HG03025 (cell line): ENCODE measurements at regions not wholly inside any gene's neighbourhood (a gene's known extent, or its start where the extent isn't known, plus 50 kb on each side); places are given as distances from the start of the nearest gene placed in this dataset.

Experiments used
- ATAC-seq: cut with Tn5 transposase; IDR thresholded peaks from one replicate; pipeline ENCODE4 v1.9.1; 2021; ENCODE audit warnings: mild to moderate bottlenecking, moderate library complexity; ENCODE audit not compliant: unreplicated experiment, low FRiP score

DNA sequence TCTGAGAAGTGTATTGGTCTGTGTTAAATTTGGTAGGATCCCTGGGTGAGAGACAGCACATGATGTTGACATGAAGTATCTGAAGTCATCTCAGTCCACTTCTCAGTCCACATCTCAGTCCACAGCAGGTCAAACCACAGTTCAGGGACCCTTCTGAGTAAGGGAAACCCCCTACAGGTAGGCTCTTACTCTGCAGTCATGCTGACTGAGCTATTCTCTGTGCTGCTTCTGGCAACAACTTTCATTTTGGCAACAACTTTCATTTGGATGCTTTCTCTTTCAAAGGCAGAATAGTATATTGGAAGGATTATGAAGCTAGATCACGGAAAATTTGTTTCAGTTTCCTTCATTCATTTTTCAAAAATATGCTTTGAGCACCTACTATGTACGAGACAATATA is 178.2 kb upstream of the GOLIM4 start:
- peak; percentile 80 for ATAC-seq

DNA sequence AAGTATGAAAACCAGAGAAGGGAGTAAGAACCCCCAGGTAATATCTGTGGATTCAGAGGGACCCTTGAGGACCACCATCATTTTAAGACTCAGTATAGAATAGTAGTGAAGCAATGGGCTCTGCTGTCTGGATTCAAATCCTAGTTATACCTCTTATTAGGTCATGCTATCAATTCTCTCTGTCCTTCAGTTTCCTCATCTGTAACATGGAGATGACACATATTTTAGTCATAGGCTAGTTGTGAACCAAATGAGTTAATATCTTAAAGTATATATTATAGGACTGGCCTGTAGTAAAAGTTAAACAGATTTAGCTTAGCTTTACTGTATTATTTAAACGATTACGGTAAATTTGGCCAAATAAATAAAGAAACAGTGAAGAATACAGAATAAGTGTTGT is 177.3 kb upstream of the GOLIM4 start:
- no peak for ATAC-seq

DNA sequence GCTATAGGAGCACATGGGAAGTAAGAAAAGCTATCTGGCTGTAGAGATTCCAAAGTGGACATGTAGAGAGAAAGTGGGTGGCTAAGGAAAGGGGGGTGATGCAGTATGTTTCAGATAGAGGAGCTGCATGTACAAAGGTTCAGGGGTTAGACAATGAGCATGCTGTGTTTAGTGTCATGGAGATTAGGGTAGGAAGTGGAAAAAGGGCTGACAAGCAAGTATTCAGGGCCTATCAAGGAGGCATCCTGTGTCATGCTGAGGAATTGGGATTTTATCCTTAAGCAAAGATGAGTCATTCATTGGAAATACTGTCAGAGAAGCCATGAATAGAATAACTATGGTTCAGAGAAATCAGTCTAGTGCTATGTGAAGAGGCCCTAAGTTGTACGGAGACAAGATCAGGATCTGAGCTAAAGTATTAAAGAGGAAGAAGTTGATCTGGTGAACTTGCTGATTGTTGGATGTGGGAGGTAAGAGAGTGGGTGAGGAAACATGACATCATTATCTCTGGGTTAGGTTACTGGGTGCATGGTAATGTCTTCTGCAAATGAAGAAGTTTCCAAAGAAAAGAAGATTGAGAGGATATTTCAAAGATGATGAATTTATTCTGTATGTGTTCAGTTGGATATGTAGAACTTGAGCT is 176.7 kb upstream of the GOLIM4 start:
- ATAC-seq = no peak

DNA sequence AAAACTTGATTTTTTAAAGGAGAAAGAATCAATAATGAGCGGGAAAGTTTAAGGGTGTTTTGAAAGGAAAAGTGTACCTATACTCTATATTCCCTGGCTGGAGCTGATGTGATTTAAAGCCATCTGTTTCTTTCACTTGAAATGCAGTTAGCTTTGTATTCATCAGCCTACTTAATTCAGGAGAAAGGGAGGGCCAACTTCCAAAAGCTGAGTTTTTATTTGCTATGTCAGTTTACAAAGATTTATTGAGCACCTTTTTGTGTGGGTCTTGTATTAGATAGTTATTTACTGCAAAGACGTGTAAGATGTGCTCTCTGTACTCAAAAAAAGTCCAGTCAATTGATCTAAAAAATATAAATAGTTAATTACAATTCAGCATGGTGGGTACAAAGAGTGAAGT is 176.2 kb upstream of the GOLIM4 start:
- ATAC-seq = no peak

DNA sequence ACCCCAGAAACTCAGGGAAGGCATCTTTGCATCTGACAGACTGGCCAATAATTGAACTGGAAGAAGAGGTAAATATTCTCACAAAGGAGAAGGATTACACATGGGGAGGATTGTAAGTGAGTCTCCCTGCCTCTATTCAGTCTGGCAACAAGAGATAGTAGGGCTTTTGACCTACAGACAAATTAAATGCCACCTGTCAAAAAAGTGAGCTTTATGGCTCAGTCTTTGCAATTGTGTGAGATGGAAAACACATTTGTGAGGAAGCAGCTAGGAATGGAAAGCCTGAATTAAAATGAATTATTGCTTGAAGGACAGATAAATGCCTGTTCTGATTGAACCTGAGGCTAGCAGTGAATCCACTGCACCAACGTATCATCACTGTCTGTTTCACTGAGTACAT is 173.3 kb upstream of the GOLIM4 start:
- no peak for ATAC-seq

DNA sequence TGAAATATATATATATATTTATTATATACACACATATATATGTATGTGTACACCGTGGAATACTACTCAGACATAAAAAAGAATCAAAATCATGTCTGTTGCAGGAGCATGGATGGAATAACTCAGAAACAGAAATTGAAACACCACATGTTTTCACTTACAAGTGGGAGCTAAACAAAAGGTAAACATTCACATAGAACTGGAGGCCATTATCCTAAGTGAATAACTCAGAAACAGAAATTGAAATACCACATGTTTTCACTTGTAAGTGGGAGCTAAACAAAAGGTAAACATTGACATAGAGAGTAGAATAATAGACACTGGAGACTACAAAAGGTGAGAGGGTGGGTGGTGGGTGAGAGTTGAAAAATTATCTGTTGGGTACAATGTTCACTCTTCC is 171.5 kb upstream of the GOLIM4 start:
- peak; percentile 62 for ATAC-seq

DNA sequence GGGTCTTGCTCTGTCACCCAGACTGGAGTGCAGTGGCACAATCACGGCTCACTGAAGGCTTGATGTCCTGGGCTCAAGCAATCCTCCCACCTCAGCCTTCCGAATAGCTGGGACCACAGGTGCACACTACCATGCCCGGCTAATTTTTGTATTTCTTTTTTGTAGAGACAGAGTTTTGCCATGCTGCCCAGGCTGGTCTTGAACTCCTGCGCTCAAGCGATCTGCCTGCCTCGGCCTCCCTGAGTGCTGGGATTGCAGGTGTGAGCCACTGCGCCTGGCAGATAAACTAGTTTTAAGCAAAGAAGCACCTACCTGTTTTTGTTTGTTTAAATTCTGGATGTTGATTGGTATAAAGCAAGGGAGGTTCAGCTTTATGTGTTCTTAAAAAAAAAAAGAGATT is 170.6 kb upstream of the GOLIM4 start:
- no peak for ATAC-seq

DNA sequence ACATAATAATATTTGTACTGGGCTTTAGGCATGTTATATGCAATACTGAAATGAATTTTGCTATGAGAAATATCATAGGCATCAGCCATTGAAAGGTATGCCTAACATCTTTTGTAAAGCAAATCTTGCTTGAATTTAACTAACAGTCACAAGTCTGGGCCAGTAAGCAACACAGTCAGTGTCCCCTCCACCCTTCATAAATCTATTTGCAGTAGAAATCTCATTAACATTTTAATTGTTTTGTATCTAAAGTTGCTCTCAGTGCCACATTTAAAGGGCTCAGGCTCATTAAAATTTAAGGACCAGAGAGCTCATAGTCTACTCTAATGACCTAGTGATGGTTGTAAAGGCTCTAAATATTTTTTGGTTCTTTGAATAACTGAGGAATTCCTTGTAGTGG is 167.2 kb upstream of the GOLIM4 start:
- ATAC-seq = no peak

DNA sequence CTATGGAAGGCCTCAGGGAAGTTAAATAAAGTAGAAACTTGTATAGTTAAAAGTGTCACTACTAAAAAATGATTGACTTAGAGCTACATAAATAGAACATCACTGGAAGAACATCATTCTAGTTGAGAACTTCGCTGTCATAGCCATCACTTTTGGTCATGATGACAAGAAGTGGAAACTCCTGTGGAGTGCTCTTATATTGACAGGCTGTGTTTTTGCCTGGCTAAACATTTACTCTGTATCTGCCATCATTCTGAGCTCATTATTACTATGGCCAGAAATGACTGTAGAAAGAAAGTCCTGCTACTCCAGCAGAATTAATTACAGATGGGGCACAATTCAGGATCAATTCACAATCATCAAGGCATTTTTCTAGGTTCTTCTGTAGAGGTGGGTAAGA is 165.1 kb upstream of the GOLIM4 start:
- no peak for ATAC-seq

DNA sequence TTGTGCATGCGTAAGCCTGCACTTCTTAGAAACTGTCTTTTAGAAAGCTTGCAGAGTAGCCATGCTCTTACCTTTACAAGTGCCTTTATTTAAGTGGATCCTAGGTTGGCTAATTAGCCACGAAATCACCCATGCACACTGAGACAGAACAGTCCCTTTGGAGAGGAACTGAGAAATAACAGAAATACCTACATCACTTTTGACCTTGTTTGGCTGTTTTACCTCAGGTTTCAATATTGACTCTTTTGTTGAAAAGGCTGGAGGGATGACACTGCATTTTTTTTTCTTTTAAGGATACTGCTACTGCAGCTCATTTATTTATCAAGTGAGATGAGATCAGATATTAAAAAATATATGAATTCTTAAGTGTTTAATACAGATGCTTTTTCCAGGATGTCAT is 155.6 kb upstream of the GOLIM4 start:
- ATAC-seq = peak; percentile 47

DNA sequence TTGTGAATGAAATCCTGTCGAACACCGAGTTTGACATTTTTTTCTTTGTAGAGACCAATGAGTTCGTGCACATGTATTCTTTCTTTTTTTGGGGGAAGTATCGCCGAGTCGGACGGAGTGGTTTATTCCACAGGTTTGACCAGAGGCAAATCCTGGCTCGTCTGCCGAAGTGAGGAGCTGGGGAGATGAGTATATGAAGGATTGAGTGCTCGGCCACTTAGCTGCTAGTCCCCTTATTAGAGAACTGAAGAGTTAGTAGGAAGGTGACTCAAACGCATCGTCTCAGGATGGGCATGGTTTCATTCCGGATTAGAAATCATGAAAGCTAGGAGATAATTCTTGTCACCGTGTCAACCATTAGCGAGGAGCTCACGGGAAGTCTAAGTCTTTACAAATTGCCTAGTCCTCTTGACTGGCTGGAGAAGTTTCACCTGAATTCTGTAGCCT is 154.7 kb upstream of the GOLIM4 start:
- peak; percentile 24 for ATAC-seq

DNA sequence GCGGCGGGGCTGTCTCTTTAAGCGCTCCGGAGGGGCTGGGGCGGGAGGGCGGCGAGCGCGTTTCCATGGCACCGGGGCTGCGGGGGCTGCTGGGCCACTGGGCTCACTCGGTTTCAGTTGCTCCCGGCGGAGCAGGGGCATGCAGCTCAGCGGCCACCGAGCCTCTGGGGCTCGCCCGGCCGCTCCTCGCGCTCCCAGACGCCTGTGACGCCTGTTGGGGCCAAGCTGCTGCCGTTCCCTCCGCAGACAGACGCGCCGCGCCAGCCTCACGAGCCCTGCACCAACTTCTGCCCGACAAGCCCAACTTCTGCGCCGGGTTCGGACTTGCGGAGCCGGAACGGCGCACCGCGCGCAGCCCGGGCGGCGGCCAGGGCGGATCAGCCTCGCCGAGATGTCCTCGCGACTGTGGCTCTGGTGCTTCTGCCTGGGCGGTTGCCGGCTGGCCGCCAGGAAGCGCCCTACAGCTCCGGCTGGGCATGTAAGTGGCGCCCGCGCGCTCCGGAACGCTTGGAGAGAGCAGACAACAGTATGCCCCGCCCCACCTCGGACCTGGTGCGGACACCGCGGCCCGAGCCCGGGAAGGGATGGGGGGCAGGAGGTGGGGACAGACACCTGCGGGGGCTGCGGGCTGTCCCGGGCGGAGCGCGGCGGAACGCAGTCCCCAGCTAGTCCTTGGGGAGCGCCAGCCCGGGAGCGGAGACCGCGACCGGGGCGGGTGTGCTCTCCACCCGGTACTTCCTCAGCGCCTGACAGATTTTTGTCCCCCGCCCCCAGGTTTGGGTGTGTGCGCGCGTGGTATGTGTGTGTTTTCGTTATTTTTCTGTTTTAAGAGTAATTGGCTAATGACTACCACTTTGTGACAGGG is 154.1 kb upstream of the GOLIM4 start:
- peak; percentile 65 for ATAC-seq

DNA sequence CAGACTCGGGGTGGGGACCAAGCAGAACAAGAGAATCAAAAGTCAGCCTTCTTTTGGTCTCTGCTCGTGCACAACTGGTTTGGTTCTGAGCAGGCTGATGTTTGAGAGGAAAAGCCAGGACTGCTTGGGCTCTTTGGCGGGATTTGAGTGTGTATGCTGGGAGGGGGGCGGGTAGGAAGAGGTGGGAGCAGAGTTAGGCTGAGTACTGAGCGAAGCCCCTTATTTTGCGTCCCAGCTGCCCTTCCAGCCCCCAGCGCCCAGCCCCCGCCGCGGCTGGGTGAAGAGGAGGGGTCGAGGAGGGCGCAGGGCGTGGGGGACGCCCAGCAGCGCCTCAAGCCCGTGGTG is 153.5 kb upstream of the GOLIM4 start:
- no peak for ATAC-seq

DNA sequence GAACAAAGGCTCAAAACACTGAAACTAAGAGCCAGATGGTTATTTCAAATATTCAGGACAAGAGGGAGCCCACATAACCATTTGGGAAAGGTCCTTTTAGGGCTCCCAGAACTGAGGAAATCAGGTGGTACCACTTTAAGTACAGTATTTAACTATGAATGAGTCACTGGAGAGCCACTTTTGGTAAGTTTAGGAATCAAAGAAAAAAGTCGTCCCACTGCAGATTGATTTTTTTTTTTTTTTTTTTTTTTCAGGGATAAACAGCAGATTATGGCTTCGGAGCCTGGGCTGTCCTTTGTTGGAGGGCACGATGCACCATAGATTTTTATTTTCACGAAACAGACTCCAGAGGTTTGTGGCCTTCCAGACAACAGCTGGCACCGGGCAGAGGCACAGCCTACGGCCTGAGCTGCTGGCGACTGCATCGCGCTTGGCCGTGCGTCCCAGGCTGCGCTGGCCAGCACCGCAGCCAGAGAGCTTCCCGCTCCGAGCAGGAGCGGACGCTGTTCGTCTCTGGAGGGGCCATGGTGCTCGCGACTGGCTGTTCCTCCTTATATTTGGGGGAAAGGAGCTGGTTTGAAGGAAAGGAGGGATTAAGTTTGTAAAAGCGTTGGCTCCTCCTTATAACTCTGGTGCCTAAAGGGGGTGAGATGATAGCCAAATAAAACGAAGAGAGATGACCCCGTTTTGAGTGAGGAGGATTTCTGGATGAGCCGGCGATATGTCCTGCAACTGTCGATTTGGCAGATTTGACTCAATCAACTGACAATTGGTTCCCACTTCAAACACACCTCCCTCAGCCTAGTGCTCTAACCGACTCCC is 152.9 kb upstream of the GOLIM4 start:
- no peak for ATAC-seq

DNA sequence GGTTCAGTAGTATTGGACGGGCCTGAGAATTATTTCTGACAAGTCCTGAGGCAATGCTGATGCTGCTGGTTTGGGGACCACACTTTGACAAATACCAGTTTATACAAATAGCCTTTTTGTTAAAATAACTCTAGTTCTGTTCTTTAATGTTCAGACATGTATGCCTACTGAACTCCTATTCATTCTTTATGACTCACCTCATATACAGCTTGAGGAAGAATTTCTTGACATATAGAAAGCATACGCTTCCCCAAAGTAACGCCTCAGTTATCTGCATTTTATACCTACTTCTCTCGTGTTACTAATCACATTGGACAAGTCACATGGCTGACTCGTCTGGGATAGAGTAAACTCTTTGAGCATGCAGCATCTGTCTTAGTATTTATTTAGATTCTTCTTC is 145.4 kb upstream of the GOLIM4 start:
- ATAC-seq = no peak

DNA sequence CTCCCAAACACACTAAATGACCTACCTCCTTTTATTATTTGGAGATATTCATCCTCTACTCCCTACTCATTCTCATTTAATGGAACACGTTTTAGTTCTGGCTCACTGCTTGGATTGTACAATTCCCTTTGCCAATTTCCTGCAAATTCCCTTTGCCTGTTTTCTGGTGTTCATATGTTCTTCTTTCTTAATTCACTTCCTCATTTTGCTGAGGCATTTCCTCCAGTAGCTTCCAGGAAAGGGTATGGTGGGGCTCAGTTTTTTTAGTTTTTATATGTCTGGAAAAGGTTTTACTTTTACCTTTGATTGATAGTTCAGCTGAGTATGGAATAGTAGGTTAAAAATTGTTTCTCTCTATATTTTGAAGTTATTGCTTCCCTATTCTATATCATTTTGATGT is 143.6 kb upstream of the GOLIM4 start:
- ATAC-seq = no peak

DNA sequence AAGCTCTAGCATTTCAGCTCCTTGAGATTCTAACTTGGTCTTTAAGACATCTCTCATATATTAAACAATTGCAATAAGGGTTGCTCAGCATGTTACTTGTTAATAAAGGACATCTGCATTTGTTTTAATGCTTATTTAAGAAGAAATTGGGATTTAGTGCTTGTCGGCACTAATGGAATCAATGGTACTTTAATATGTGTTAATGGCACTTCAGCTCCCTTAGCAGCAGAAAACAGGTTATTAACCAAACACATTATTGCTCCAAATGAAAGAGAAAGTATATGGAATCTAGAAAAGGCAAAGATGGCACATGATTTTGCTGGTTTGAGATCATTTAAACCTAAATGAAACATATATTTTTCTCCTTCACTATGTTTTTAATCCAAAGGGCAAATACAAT is 137.3 kb upstream of the GOLIM4 start:
- no peak for ATAC-seq

DNA sequence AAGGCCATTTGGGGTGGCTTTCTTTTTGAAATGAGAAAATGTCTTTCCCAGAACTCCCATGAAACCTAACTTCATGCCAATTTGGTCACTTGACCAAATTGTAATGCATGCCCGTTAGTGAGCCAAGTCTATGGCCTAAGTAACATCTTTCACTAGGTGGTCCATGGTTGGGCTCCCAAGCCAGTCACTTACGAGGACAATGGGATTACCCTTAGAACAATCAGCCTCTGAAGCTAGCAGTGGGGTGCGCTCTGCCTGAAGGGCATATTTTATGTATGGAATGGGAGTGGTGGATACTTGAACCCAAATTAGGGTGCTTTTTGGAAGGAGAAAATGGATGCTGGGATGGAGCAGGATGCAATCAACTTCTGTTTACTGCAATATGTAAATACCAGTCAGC is 127.4 kb upstream of the GOLIM4 start:
- no peak for ATAC-seq

DNA sequence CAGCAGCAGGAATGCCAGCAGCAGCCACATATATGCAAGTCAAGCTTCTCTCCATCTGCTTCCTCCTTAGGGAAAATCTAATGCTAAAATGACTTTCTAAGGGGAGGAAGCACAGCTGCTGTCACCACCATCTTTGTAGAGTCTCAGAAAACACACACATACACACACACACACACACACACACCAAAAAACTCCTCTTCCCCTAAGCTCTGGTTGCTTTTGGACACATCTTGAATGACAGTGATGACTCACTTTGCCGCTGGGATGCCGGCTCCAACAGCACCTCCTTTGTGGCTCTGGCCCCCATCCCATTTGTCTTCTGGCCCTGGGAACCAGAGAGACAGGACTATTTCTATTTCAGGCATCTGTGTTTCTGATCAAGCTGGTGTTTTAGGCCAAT is 124.8 kb upstream of the GOLIM4 start:
- no peak for ATAC-seq

DNA sequence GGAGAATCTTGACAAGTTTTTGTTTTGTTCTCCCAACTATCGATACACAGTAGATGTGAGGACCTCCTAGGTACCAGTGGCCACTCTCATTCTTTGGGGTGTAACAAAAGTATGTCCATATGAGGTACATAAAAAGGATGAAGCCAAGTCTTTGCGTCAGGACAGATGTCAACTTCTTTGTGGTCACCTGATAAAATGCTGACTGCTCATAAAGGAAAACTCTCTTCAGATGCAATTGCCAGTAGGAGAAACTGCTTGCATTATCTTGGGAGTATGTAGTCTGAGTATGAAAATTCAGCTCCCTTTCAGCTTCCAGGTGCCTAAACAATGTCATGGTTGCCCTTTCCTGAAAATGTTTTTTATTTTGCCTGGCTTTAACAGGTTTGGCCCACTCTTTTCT is 123.8 kb upstream of the GOLIM4 start:
- no peak for ATAC-seq

DNA sequence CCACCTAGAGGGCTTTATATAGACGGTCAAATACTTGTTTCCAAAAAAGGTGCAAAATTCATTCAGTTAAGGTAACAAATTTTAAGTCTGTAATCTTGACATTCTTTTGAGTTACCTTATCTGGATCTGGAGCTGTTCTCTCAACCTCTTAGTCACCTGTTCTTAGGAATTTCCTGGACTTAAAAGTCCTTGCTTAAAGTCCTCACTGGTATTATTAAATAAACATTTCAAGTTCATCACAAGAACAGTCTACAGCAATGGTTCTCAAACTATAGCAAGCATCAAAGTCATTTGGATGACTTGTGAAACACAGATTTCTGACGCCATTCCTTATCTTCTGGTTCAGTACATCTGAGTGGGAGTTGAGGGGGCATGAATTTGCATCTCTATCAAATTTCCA is 122.9 kb upstream of the GOLIM4 start:
- no peak for ATAC-seq
